Caco-2 (cell line): ENCODE measurements at regions not wholly inside any gene's neighbourhood (a gene's known extent, or its start where the extent isn't known, plus 50 kb on each side); places are given as distances from the start of the nearest gene placed in this dataset.

ENCODE experiments used
- BruUV-seq: library from RNA; stranded (reverse); fragments of 400-500 nt; replicated peaks from 2 replicates; lab custom pipeline; 2021; lab: Mats Ljungman, UMichigan
- CTCF ChIA-PET: fragments of 300-600 bp; sonication (Branson Sonifier 250); formaldehyde crosslinking; loops from one replicate; lab custom pipeline; 2022; ENCODE audit warnings: antibody characterized with exemption; lab: Charles Lee
- POLR2A ChIA-PET: fragments of 300-600 bp; sonication (Branson Sonifier 250); formaldehyde crosslinking; loops from one replicate; lab custom pipeline; 2022; ENCODE audit warnings: antibody characterized with exemption; lab: Charles Lee
- DNase-seq, 2 experiments: peaks; one replicate each; pipeline versions ENCODE4 v3.0.0 to v3.0.0-alpha.2; 2020 to 2022
- H3K27me3 ChIP-seq: replicated peaks from 2 replicates; pipeline ENCODE4 v1.6.0; 2011; ENCODE audit warnings: low read length; ENCODE audit not compliant: control insufficient read depth, insufficient read depth
- H3K36me3 ChIP-seq: 2 replicates; pipeline ENCODE4 v1.5.1; 2011; ENCODE audit warnings: low read length; ENCODE audit not compliant: control insufficient read depth, insufficient read depth
- H3K4me1 ChIP-seq: fragments of 250-450 bp; sonication (Bioruptor Pico); 2 replicates; pipeline ENCODE4 v1.5.1; 2020; ENCODE audit warnings: mild to moderate bottlenecking
- H3K4me3 ChIP-seq: 2 replicates; pipeline ENCODE4 v1.5.1; 2011; ENCODE audit warnings: low read depth, mild to moderate bottlenecking, control low read depth, low read length
- H3K9me3 ChIP-seq: fragments of 250-450 bp; sonication (Bioruptor Pico); 2 replicates; pipeline ENCODE4 v1.5.1; 2020; ENCODE audit warnings: mild to moderate bottlenecking, moderate library complexity
- H3K27ac Mint-ChIP-seq: one replicate; pipeline ENCODE4 v1.8.0; 2022; ENCODE audit warnings: mixed read lengths; ENCODE audit not compliant: unreplicated experiment
- H3K27me3 Mint-ChIP-seq: one replicate; pipeline ENCODE4 v1.8.0; 2022; ENCODE audit warnings: mixed read lengths; ENCODE audit not compliant: insufficient read depth, unreplicated experiment
- H3K36me3 Mint-ChIP-seq: one replicate; pipeline ENCODE4 v1.8.0; 2022; ENCODE audit warnings: mild to moderate bottlenecking, mixed read lengths; ENCODE audit not compliant: insufficient read depth, unreplicated experiment
- H3K4me1 Mint-ChIP-seq: one replicate; pipeline ENCODE4 v1.8.0; 2022; ENCODE audit warnings: low read depth, mixed read lengths; ENCODE audit not compliant: unreplicated experiment
- H3K4me3 Mint-ChIP-seq: one replicate; pipeline ENCODE4 v1.8.0; 2022; ENCODE audit warnings: mild to moderate bottlenecking, moderate library complexity, mixed read lengths; ENCODE audit not compliant: unreplicated experiment
- H3K9me3 Mint-ChIP-seq: one replicate; pipeline ENCODE4 v1.8.0; 2022; ENCODE audit warnings: mixed read lengths; ENCODE audit not compliant: unreplicated experiment
- intact Hi-C: fragments of 100-400 bp; cut with micrococcal nuclease; formaldehyde crosslinking; loops from one replicate; pipeline ENCODE4 v1.10.0; 2022; ENCODE audit not compliant: unreplicated experiment
- TF ChIP-seq, protein P1 (sequence below), 2 experiments: fragments of 200-600 bp in 1 of 2; IDR thresholded peaks; 1 replicate in 1 of 2; 2 replicates in 1 of 2; pipeline versions ENCODE4 v1.5.1 to v1.8.0; 2011 to 2022; ENCODE audit warnings: antibody characterized with exemption in 1 of 2, control low read depth in 1 of 2, inconsistent platforms in 1 of 2, low read depth in 1 of 2, low read length in 1 of 2, mild to moderate bottlenecking in 1 of 2, moderate library complexity in 1 of 2; ENCODE audit not compliant: insufficient read depth in 1 of 2, severe bottlenecking in 1 of 2, unreplicated experiment in 1 of 2

- peaks cover 5% of the 10 kb centered on the region for H3K4me1 ChIP-seq
- ChIA-PET POLR2A (no interaction called here), CTCF (no interaction called here)
- DNase-seq = no peak
- no peaks in the 10 kb centered on the region for H3K27me3 Mint-ChIP-seq
- H3K4me1 Mint-ChIP-seq = peaks cover 7% of the 10 kb centered on the region
- no peaks in the 10 kb centered on the region for H3K9me3 Mint-ChIP-seq
- no peak overlapping the region for H3K4me3 ChIP-seq
- intact Hi-C loops = no loop called here
- no TSS peak for BruUV-seq
- TF ChIP-seq, protein P1, sequence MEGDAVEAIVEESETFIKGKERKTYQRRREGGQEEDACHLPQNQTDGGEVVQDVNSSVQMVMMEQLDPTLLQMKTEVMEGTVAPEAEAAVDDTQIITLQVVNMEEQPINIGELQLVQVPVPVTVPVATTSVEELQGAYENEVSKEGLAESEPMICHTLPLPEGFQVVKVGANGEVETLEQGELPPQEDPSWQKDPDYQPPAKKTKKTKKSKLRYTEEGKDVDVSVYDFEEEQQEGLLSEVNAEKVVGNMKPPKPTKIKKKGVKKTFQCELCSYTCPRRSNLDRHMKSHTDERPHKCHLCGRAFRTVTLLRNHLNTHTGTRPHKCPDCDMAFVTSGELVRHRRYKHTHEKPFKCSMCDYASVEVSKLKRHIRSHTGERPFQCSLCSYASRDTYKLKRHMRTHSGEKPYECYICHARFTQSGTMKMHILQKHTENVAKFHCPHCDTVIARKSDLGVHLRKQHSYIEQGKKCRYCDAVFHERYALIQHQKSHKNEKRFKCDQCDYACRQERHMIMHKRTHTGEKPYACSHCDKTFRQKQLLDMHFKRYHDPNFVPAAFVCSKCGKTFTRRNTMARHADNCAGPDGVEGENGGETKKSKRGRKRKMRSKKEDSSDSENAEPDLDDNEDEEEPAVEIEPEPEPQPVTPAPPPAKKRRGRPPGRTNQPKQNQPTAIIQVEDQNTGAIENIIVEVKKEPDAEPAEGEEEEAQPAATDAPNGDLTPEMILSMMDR (IDR thresholded peaks at IDR 0.05; ENCODE audit: insufficient read depth in 1 of 2, low read depth in 1 of 2, low read length in 1 of 2, severe bottlenecking in 1 of 2, unreplicated experiment in 1 of 2) = no peak
- no peak overlapping the region for H3K27ac Mint-ChIP-seq
- no peaks in the 10 kb centered on the region for H3K36me3 Mint-ChIP-seq
- H3K27me3 ChIP-seq = no peaks in the 10 kb centered on the region
- no peaks in the 10 kb centered on the region for H3K36me3 ChIP-seq
- no peaks in the 10 kb centered on the region for H3K9me3 ChIP-seq
- no peak overlapping the region for H3K4me3 Mint-ChIP-seq
Measured at GRCh38 chr6:147873816-147874215, 365.3 kb downstream of the SAMD5 start.

DNA sequence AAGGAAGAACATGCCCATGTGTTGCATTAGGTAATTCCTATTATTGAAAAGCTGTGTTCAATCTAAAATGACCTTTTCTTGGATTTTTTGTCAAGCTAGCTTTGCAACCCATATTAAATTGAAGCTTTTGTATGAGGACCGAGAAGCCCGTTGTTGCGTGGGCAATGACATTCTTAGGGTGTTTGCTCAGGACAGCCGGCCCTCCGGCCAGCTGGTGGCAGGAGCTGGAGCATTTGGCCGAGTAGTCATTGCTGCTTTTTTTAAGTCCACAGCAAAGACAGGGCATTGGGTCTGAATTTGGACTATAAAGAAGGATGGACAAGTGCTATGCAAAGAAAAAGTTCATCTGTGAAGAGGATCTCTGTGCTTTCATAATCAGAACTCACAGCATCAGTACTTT, 365.8 kb downstream of the SAMD5 start:
- ChIA-PET POLR2A (no interaction called here), CTCF (no interaction called here)
- Mint-ChIP-seq H3K4me3 (no peak overlapping the region), H3K9me3 (no peaks in the 10 kb centered on the region), H3K4me1 (peaks cover 7% of the 10 kb centered on the region), H3K27ac (no peak overlapping the region), H3K27me3 (no peaks in the 10 kb centered on the region), H3K36me3 (no peaks in the 10 kb centered on the region)
- Histone ChIP-seq H3K4me1 (peaks cover 5% of the 10 kb centered on the region), H3K27me3 (no peaks in the 10 kb centered on the region), H3K4me3 (no peak overlapping the region), H3K36me3 (no peaks in the 10 kb centered on the region), H3K9me3 (no peaks in the 10 kb centered on the region)
- BruUV-seq = no TSS peak
- intact Hi-C loops = no loop called here
- TF ChIP-seq, protein P1 (IDR thresholded peaks at IDR 0.05; ENCODE audit: insufficient read depth in 1 of 2, low read depth in 1 of 2, low read length in 1 of 2, severe bottlenecking in 1 of 2, unreplicated experiment in 1 of 2) = no peak
- no peak for DNase-seq

GRCh38 chr6:147879031-147879580, 370.6 kb downstream of the SAMD5 start:
- Histone ChIP-seq H3K27me3 (no peaks in the 10 kb centered on the region), H3K4me1 (no peaks in the 10 kb centered on the region), H3K9me3 (no peaks in the 10 kb centered on the region), H3K36me3 (no peaks in the 10 kb centered on the region), H3K4me3 (no peak overlapping the region)
- BruUV-seq = no TSS peak
- Mint-ChIP-seq H3K27ac (no peak overlapping the region), H3K27me3 (no peaks in the 10 kb centered on the region), H3K4me3 (no peak overlapping the region), H3K9me3 (no peaks in the 10 kb centered on the region), H3K4me1 (no peaks in the 10 kb centered on the region), H3K36me3 (no peaks in the 10 kb centered on the region)
- intact Hi-C loops = no loop called here
- CTCF ChIA-PET = no interaction called here
- POLR2A ChIA-PET = no interaction called here
- no peak for DNase-seq
- TF ChIP-seq, protein P1 (IDR thresholded peaks at IDR 0.05; ENCODE audit: insufficient read depth in 1 of 2, low read depth in 1 of 2, low read length in 1 of 2, severe bottlenecking in 1 of 2, unreplicated experiment in 1 of 2) = no peak
